IMR-90 (cell line): ENCODE measurements at regions not wholly inside any gene's neighbourhood (a gene's known extent, or its start where the extent isn't known, plus 50 kb on each side); places are given as distances from the start of the nearest gene placed in this dataset.

Experiments
- ATAC-seq: fragments of 200-7000 bp; cut with Tn5 transposase; 2 replicates; pipeline ENCODE4 v1.9.1; 2020; ENCODE audit warnings: low read depth, mild to moderate bottlenecking, moderate library complexity
- BruUV-seq: library from RNA; stranded (reverse); fragments of 400-500 nt; replicated peaks from 2 replicates; lab custom pipeline; 2021; lab: Mats Ljungman, UMichigan
- CTCF ChIA-PET: fragments of 300-600 bp; formaldehyde crosslinking; extraction: SDS; loops from one replicate; lab custom pipeline; 2021; ENCODE audit warnings: antibody characterized with exemption; lab: Yijun Ruan, JAX
- POLR2A ChIA-PET: fragments of 300-600 bp; sonication (Branson Sonifier 250); formaldehyde crosslinking; loops from one replicate; lab custom pipeline; 2022; ENCODE audit warnings: antibody characterized with exemption; ENCODE audit not compliant: unreplicated experiment; lab: Charles Lee
- DNase-seq: peaks from one replicate; pipeline ENCODE4 v3.0.0; 2013
- H2AFZ ChIP-seq: replicated peaks from 2 replicates; pipeline ENCODE3; 2013; ENCODE audit warnings: low read length, mild to moderate bottlenecking; ENCODE audit not compliant: poor library complexity
- H2AK5ac ChIP-seq: 2 replicates; pipeline ENCODE4 v1.6.1; 2013; ENCODE audit warnings: low read depth, low read length, inconsistent platforms
- H2AK9ac ChIP-seq: replicated peaks from 2 replicates; pipeline ENCODE3; 2013; ENCODE audit warnings: mild to moderate bottlenecking, low read depth, low read length, moderate library complexity; ENCODE audit not compliant: poor library complexity
- H2BK120ac ChIP-seq: 2 replicates; pipeline ENCODE4 v1.6.1; 2013; ENCODE audit warnings: low read depth, low read length, inconsistent platforms
- H2BK15ac ChIP-seq: 3 replicates; pipeline ENCODE4 v1.6.1; 2013; ENCODE audit warnings: low read depth, low read length, inconsistent platforms
- H2BK20ac ChIP-seq: 2 replicates; pipeline ENCODE4 v1.6.1; 2013; ENCODE audit warnings: low read depth, mild to moderate bottlenecking, inconsistent platforms, low read length, moderate library complexity
- H2BK5ac ChIP-seq: 2 replicates; pipeline ENCODE4 v1.6.1; 2013; ENCODE audit warnings: mild to moderate bottlenecking, low read depth, low read length, inconsistent platforms; ENCODE audit not compliant: poor library complexity, severe bottlenecking
- H3K14ac ChIP-seq: replicated peaks from 2 replicates; pipeline ENCODE4 v1.6.1; 2013; ENCODE audit warnings: low read depth, low read length, inconsistent platforms
- H3K18ac ChIP-seq: 2 replicates; pipeline ENCODE4 v1.6.1; 2013; ENCODE audit warnings: low read depth, low read length, control low read depth
- H3K23ac ChIP-seq: 2 replicates; pipeline ENCODE4 v1.6.1; 2013; ENCODE audit warnings: low read depth, low read length, inconsistent platforms
- H3K27ac ChIP-seq: 2 replicates; pipeline ENCODE4 v1.5.1; 2013; ENCODE audit warnings: mild to moderate bottlenecking, control low read depth, low read length; ENCODE audit not compliant: insufficient read depth
- H3K27me3 ChIP-seq: 2 replicates; pipeline ENCODE4 v1.6.1; 2013; ENCODE audit warnings: low read length; ENCODE audit not compliant: control insufficient read depth, insufficient read depth
- H3K36me3 ChIP-seq: 2 replicates; pipeline ENCODE4 v1.6.1; 2013; ENCODE audit warnings: low read length, mixed read lengths; ENCODE audit not compliant: control insufficient read depth, insufficient read depth
- H3K4ac ChIP-seq: 2 replicates; pipeline ENCODE4 v1.6.1; 2013; ENCODE audit warnings: low read depth, low read length, inconsistent platforms
- H3K4me1 ChIP-seq: 2 replicates; pipeline ENCODE4 v1.6.1; 2013; ENCODE audit warnings: low read length, mixed read lengths; ENCODE audit not compliant: control insufficient read depth, insufficient read depth
- H3K4me2 ChIP-seq: 2 replicates; pipeline ENCODE4 v1.6.1; 2013; ENCODE audit warnings: low read depth, mild to moderate bottlenecking, control low read depth, low read length, moderate library complexity
- H3K4me3 ChIP-seq: 2 replicates; pipeline ENCODE4 v1.5.1; 2013; ENCODE audit warnings: low read depth, mild to moderate bottlenecking, control low read depth, low read length, moderate library complexity; ENCODE audit not compliant: insufficient read depth
- H3K56ac ChIP-seq: 2 replicates; pipeline ENCODE4 v1.6.1; 2013; ENCODE audit warnings: low read length, inconsistent platforms; ENCODE audit not compliant: insufficient read depth; ENCODE audit errors: extremely low read depth
- H3K79me1 ChIP-seq, 2 experiments: 2 replicates each; pipeline ENCODE4 v1.6.1; 2013; ENCODE audit warnings: low read length in 2 of 2, inconsistent platforms in 1 of 2, low read depth in 1 of 2
- H3K9ac ChIP-seq: 2 replicates; pipeline ENCODE4 v1.6.1; 2013; ENCODE audit warnings: low read depth, low read length, control low read depth
- H3K9me1 ChIP-seq: 2 replicates; pipeline ENCODE4 v1.6.1; 2013; ENCODE audit warnings: low read length, inconsistent platforms; ENCODE audit not compliant: insufficient read depth
- H3K9me3 ChIP-seq: 2 replicates; pipeline ENCODE4 v1.6.1; 2013; ENCODE audit warnings: low read length; ENCODE audit not compliant: control insufficient read depth, insufficient read depth
- H4K20me1 ChIP-seq: 2 replicates; pipeline ENCODE4 v1.6.1; 2013; ENCODE audit warnings: low read length, inconsistent platforms; ENCODE audit not compliant: insufficient read depth
- H4K5ac ChIP-seq: 2 replicates; pipeline ENCODE4 v1.6.1; 2013; ENCODE audit warnings: mild to moderate bottlenecking, low read depth, low read length, control low read depth
- H4K8ac ChIP-seq, 2 experiments: 2 replicates each; pipeline ENCODE4 v1.6.1; 2013; ENCODE audit warnings: low read depth in 2 of 2, low read length in 2 of 2, control low read depth in 1 of 2, inconsistent platforms in 1 of 2
- H4K91ac ChIP-seq: 2 replicates; pipeline ENCODE4 v1.6.1; 2013; ENCODE audit warnings: low read depth, low read length, inconsistent platforms; ENCODE audit not compliant: insufficient read depth
- BHLHE40 ChIP-seq: fragments of 150-350 bp; IDR thresholded peaks from 2 replicates; pipeline ENCODE4 v1.6.1; 2016; ENCODE audit warnings: mild to moderate bottlenecking, low read depth, low read length
- CHD1 ChIP-seq: IDR thresholded peaks from 2 replicates; pipeline ENCODE4 v1.6.1; 2012; ENCODE audit warnings: low read depth, low read length, improper control_type of control experiment
- ELK1 ChIP-seq: fragments of 150-350 bp; IDR thresholded peaks from 2 replicates; pipeline ENCODE4 v1.6.1; 2016; ENCODE audit warnings: low read depth, mild to moderate bottlenecking, low read length, moderate library complexity, borderline replicate concordance
- FOS ChIP-seq: fragments of 150-350 bp; IDR thresholded peaks from 2 replicates; pipeline ENCODE4 v1.6.1; 2016; ENCODE audit warnings: low read depth, low read length
- MAFK ChIP-seq: IDR thresholded peaks from 2 replicates; pipeline ENCODE4 v1.6.1; 2012; ENCODE audit warnings: low read depth, low read length, improper control_type of control experiment
- MXI1 ChIP-seq: IDR thresholded peaks from 2 replicates; pipeline ENCODE4 v1.6.1; 2012; ENCODE audit warnings: low read depth, mild to moderate bottlenecking, low read length, moderate library complexity, borderline replicate concordance
- POLR2A ChIP-seq: IDR thresholded peaks from 2 replicates; pipeline ENCODE4 v1.6.1; 2012; ENCODE audit warnings: mild to moderate bottlenecking, low read depth, low read length
- RAD21 ChIP-seq: IDR thresholded peaks from 2 replicates; pipeline ENCODE4 v1.6.1; 2012; ENCODE audit warnings: low read length, improper control_type of control experiment
- RCOR1 ChIP-seq: IDR thresholded peaks from 2 replicates; pipeline ENCODE4 v1.6.1; 2012; ENCODE audit warnings: mild to moderate bottlenecking, low read length, improper control_type of control experiment; ENCODE audit not compliant: insufficient replicate concordance
- RFX5 ChIP-seq: IDR thresholded peaks from 2 replicates; pipeline ENCODE4 v1.8.0; 2012; ENCODE audit warnings: low read depth, mild to moderate bottlenecking, low read length, moderate library complexity
- SMC3 ChIP-seq: fragments of 150-350 bp; IDR thresholded peaks from 2 replicates; pipeline ENCODE4 v1.6.1; 2016; ENCODE audit warnings: low read depth, mild to moderate bottlenecking, antibody characterized with exemption, low read length, moderate library complexity
- USF2 ChIP-seq: fragments of 150-350 bp; IDR thresholded peaks from 2 replicates; pipeline ENCODE4 v1.6.1; 2017; ENCODE audit warnings: mild to moderate bottlenecking, antibody characterized with exemption, low read length, low read depth
- dilution Hi-C: fragments of 300-500 bp; cut with HindIII; formaldehyde crosslinking; loops from one replicate; pipeline ENCODE4 v1.14.3; 2018; ENCODE audit warnings: low sequenced_read_pairs; ENCODE audit not compliant: unreplicated experiment
- in situ Hi-C: fragments of 300-500 bp; cut with MboI; formaldehyde crosslinking; loops from 3 replicates; pipeline ENCODE4 v1.14.3; 2019; ENCODE audit warnings: low sequenced_read_pairs, inconsistent platforms, mixed read lengths
- intact Hi-C: fragments of 100-400 bp; cut with micrococcal nuclease; formaldehyde crosslinking; loops from 2 replicates; pipeline ENCODE4 v1.10.0; 2022

- CTCF ChIA-PET = no interaction called here
- no peak overlapping the region for H3K23ac ChIP-seq
- no peaks in the 10 kb centered on the region for H3K9me1 ChIP-seq
- no TSS peak for BruUV-seq
- POLR2A ChIA-PET = no interaction called here
- H2BK20ac ChIP-seq = no peak overlapping the region
- H3K4me1 ChIP-seq = no peaks in the 10 kb centered on the region
- no peak overlapping the region for H3K18ac ChIP-seq
- H3K9ac ChIP-seq = no peak overlapping the region
- no peak overlapping the region for H3K27ac ChIP-seq
- in situ Hi-C loops (no loop called here), intact Hi-C loops (no loop called here), dilution Hi-C loops (no loop called here)
- no peak overlapping the region for H4K91ac ChIP-seq
- H4K20me1 ChIP-seq = no peaks in the 10 kb centered on the region
- TF ChIP-seq RAD21 (no peak), POLR2A (no peak), MXI1 (no peak), RCOR1 (no peak), FOS (no peak), SMC3 (no peak), MAFK (no peak), CHD1 (no peak), ELK1 (no peak), RFX5 (no peak), BHLHE40 (no peak), USF2 (no peak)
- no peak overlapping the region for H2BK15ac ChIP-seq
- H2BK5ac ChIP-seq = no peak overlapping the region
- H3K4me2 ChIP-seq = no peak overlapping the region
- no peak for DNase-seq
- H2AK9ac ChIP-seq = no peak overlapping the region
- H3K56ac ChIP-seq = no peak overlapping the region
- H2AK5ac ChIP-seq = no peak overlapping the region
- no peaks in the 10 kb centered on the region for H3K36me3 ChIP-seq
- H2AFZ ChIP-seq = no peak overlapping the region
- no peak overlapping the region for H3K14ac ChIP-seq
- H4K5ac ChIP-seq = no peak overlapping the region
- no peaks in the 10 kb centered on the region for H3K27me3 ChIP-seq
- H3K4me3 ChIP-seq = no peak overlapping the region
- no peak overlapping the region for H2BK120ac ChIP-seq
- H3K79me1 ChIP-seq = no peaks in the 10 kb centered on the region
- H3K9me3 ChIP-seq = peaks cover 2% of the 10 kb centered on the region; the same call in 1 of the 2 replicates
- H4K8ac ChIP-seq = no peak overlapping the region
- ATAC-seq = no peak
- no peak overlapping the region for H3K4ac ChIP-seq
Measured at GRCh38 chr16:77048085-77048484, 142.9 kb upstream of the MON1B start.
